Heart left ventricle (tissue), 16 donors: ENCODE measurements at regions not wholly inside any gene's neighbourhood (a gene's known extent, or its start where the extent isn't known, plus 50 kb on each side); places are given as distances from the start of the nearest gene placed in this dataset.

Experiments used
- ATAC-seq, 4 donors: fragments of 200-7000 bp; cut with Tn5 transposase; one replicate each; pipeline ENCODE4 v1.9.1; 2020 to 2022; ENCODE audit warnings: moderate library complexity in 4 of 4, mild to moderate bottlenecking in 3 of 4, moderate number of reproducible peaks in 1 of 4
- DNase-seq, 5 donors: peaks; one replicate each; pipeline ENCODE4 v3.0.0-alpha.2; 2020
- H3K27ac ChIP-seq, 12 donors: fragments of 200-600 bp; sonication (generic) in 4 of 12; one replicate each; pipeline versions ENCODE4 v1.5.0 to v1.8.0; 2016 to 2022; ENCODE audit warnings: mild to moderate bottlenecking in 2 of 12
- H3K27me3 ChIP-seq, 9 donors: fragments of 200-600 bp; sonication (generic) in 2 of 9; one replicate each; pipeline versions ENCODE4 v1.5.1 to v1.8.0; 2016 to 2022; ENCODE audit warnings: mild to moderate bottlenecking in 3 of 9
- H3K36me3 ChIP-seq, 9 donors: fragments of 200-600 bp; sonication (generic) in 2 of 9; one replicate each; pipeline versions ENCODE4 v1.5.0 to v1.8.0; 2018 to 2022; ENCODE audit warnings: mild to moderate bottlenecking in 2 of 9
- H3K4me1 ChIP-seq, 12 donors: fragments of 200-600 bp; sonication (generic) in 4 of 12; one replicate each; pipeline versions ENCODE4 v1.5.0 to v1.8.0; 2016 to 2022; ENCODE audit warnings: mild to moderate bottlenecking in 3 of 12
- H3K4me3 ChIP-seq, 12 donors: fragments of 200-600 bp; sonication (generic) in 4 of 12; one replicate each; pipeline versions ENCODE4 v1.5.0 to v1.8.0; 2017 to 2022; ENCODE audit warnings: mild to moderate bottlenecking in 9 of 12, moderate library complexity in 4 of 12
- H3K9me3 ChIP-seq, 12 donors: fragments of 200-600 bp; sonication (generic) in 4 of 12; one replicate each; pipeline versions ENCODE4 v1.5.0 to v1.8.0; 2016 to 2022; ENCODE audit warnings: mild to moderate bottlenecking in 1 of 12
- POLR2A ChIP-seq, 2 donors: fragments of 450-650 bp; IDR thresholded peaks; one replicate each; pipeline ENCODE4 v1.6.1; 2017; ENCODE audit warnings: antibody characterized with exemption in 2 of 2, mild to moderate bottlenecking in 2 of 2, moderate library complexity in 2 of 2
- WGBS, 4 donors: extraction: QIAGEN DNeasy Blood & Tissue Kit in 2 of 4; methylation state at CpG; one replicate each; pipeline versions ENCODE4 v1.1.5 to v1.1.7; 2013 to 2018; 5-methylcytosine and 5-hydroxymethylcytosine counted together
- intact Hi-C, 10 donors: fragments of 100-400 bp; cut with DNase I; formaldehyde crosslinking; loops; one replicate each; pipeline versions ENCODE4 v1.11.1 to v1.14.2; 2022
- TF ChIP-seq, protein P1 (sequence below), 12 donors: fragments of 200-600 bp; sonication (generic) in 4 of 12; IDR thresholded peaks; one replicate each; pipeline versions ENCODE4 v1.5.0 to v1.8.0; 2018 to 2022; ENCODE audit warnings: antibody characterized with exemption in 12 of 12, mild to moderate bottlenecking in 5 of 12
- donor health status: ischemic (EF 13 %, LVEDD 7.1; RV severe dilation, severe dysfunction).
- donor health status: healthy with polysubstance abuse.
- donor health status: DM: no; HTN: yes; CAD: no.
- donor health status: DM: no; HTN: no; CAD: no.
- donor health status: ischemic (EF 25% LVEDD 6.9; RV normal size, moderate dysfunction).
- donor health status: ischemic (EF 25% LVEDD 5.7; RV mildly dilated, moderate dysfunction).
- donor health status: healthy.
- donor health status: DM: yes; HTN: yes; CAD: no.
- donor health status: ischemic (EF 35%, LVEDD 5.7; RV mildly dilated, moderate dysfunction).
- donor health status: nonischemic (EF 11% LVEDD 7.7; RV severe dilation, severe dysfunction).
- donor health status: DM: yes; HTN: yes; CAD: no.
- donor health status: PGD.
- donor health status: ischemic (EF 29% LVEDD 5.4; RV normal size, mild dysfunction).
- donor health status: nonischemic (EF 23%, LVEDD 6.1; RV moderate dilation, normal function).

DNA sequence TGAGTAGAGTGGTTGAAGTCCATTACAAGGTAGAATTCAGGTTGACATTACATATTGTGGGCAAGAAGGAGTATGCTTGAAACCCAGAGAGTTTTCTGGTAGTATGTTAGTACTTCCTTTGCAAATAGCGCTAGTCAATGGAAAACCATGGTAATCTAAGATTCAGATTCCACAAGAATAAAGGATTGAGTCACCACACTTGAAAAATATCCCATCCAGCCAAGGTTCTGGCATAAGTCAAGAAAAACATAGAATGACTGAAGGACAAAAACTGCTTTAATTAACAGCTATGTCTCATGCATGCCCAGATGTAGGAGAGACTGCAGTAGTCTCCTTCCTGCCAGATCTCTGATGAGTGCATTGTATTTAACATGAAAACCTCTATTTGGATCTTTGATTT is 469.8 kb downstream of the BMP2 start:
- ATAC-seq (no peak), DNase-seq (no peak)
- Histone ChIP-seq H3K9me3 (peaks cover 0 to 12% (median 9%) of the 10 kb centered on the region in 12 donors), H3K4me1 (no peaks in the 10 kb centered on the region), H3K27ac (no peak overlapping the region), H3K27me3 (no peaks in the 10 kb centered on the region), H3K4me3 (no peak overlapping the region), H3K36me3 (no peaks in the 10 kb centered on the region)
- 73 to 93% (median 77%) methylated on average over 1 of the region's 1 CpG for WGBS, 4 donors
- intact Hi-C loops: no loop called here
- no peak for TF ChIP-seq POLR2A (IDR thresholded peaks at IDR 0.05)
- TF ChIP-seq, protein P1, sequence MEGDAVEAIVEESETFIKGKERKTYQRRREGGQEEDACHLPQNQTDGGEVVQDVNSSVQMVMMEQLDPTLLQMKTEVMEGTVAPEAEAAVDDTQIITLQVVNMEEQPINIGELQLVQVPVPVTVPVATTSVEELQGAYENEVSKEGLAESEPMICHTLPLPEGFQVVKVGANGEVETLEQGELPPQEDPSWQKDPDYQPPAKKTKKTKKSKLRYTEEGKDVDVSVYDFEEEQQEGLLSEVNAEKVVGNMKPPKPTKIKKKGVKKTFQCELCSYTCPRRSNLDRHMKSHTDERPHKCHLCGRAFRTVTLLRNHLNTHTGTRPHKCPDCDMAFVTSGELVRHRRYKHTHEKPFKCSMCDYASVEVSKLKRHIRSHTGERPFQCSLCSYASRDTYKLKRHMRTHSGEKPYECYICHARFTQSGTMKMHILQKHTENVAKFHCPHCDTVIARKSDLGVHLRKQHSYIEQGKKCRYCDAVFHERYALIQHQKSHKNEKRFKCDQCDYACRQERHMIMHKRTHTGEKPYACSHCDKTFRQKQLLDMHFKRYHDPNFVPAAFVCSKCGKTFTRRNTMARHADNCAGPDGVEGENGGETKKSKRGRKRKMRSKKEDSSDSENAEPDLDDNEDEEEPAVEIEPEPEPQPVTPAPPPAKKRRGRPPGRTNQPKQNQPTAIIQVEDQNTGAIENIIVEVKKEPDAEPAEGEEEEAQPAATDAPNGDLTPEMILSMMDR (IDR thresholded peaks at IDR 0.05): no peak

DNA sequence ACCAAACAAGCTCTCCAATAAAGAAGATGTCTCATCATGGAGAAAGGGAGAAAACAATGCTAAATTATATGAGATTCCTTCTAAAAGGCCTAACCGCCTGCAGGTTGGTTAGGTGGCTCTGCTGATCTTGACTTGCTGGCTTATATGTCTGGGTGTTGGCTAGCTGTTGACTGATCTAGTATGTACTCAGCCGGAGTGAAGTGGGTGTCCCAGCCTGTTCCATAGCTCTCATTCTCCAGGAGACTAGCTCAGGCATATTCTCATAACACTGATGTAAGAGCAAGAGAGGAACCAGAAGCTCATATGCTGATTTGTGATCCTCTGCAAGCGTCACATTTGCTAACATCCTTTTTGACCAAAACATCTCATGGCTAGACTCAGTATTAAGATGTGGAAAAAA is 473.0 kb downstream of the BMP2 start:
- ATAC-seq: peak; percentile 34 to 64 (median 54)

DNA sequence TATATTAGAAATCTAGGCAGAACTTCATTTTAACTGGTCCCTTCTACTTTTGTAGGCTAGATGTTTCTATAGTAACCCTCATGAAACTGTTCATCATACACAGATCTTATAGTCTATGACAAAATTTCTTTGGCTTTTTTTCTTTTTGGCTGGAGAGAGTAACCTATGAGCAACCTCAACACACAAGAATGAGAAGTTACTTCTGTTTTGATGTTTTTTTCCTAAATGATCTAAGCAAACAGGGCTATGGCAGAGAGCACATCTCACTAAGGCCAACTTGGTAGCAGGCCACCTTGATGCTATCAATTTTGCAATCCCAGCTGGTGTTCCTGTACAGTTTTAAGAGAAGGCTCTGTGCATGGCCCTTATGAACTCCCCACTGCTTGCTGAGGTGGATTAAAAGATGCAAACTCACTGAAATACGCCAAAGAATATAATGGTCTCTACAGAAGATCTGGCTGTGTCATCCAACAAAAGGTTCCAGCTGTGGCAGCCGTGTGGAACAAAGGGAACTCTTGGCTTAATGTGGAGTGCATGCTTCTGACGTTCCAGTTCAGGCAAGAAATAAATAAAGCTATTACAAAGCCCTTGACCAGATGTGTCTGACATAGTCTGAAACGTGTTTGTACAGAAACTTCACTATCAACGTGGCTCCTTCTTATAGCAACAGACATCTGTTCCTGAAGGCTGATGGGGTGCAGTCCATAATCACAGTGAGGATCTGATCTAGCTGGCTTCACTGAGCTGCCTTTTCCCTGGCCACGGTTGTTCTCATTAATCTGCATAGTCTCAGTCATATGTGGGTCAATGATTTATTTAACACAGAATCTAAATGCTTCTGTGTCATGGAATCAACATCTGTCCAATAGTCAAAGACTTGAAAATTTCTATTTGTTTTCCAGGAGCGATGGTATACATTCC is 481.1 kb downstream of the BMP2 start:
- 36 to 67% (median 46%) methylated on average over 7 of the region's 7 CpGs for WGBS, 4 donors
- Histone ChIP-seq H3K4me1 (peaks cover 0 to 11% (median 0%) of the 10 kb centered on the region in 12 donors), H3K36me3 (no peaks in the 10 kb centered on the region), H3K27ac (no peak overlapping the region), H3K27me3 (no peaks in the 10 kb centered on the region), H3K4me3 (no peak overlapping the region), H3K9me3 (no peaks in the 10 kb centered on the region)
- intact Hi-C loops: loop anchor here in 1 of 10 donors (10.0 kb wide), 1 partner anchor 114 kb away; no protein-coding TSS in a partner anchor
- DNase-seq: no peak
- TF ChIP-seq, protein P1 (IDR thresholded peaks at IDR 0.05): no peak
- TF ChIP-seq POLR2A (IDR thresholded peaks at IDR 0.05): no peak
- peak; percentile 73 to 76 (median 74) for ATAC-seq

More for the DNA sequence above, 473.0 kb downstream of the BMP2 start:
- intact Hi-C loops: loop anchor here in 1 of 10 donors (10.0 kb wide), 1 partner anchor 106 kb away; no protein-coding TSS in a partner anchor
- H3K4me1 ChIP-seq: no peaks in the 10 kb centered on the region
- DNase-seq: no peak
- H3K4me3 ChIP-seq: no peak overlapping the region
- TF ChIP-seq POLR2A (IDR thresholded peaks at IDR 0.05): no peak
- TF ChIP-seq, protein P1 (IDR thresholded peaks at IDR 0.05): no peak
- no peaks in the 10 kb centered on the region for H3K9me3 ChIP-seq
- WGBS, 4 donors: 84 to 92% (median 87%) methylated on average over 3 of the region's 3 CpGs
- H3K27me3 ChIP-seq: no peaks in the 10 kb centered on the region
- H3K27ac ChIP-seq: no peak overlapping the region
- no peaks in the 10 kb centered on the region for H3K36me3 ChIP-seq

DNA sequence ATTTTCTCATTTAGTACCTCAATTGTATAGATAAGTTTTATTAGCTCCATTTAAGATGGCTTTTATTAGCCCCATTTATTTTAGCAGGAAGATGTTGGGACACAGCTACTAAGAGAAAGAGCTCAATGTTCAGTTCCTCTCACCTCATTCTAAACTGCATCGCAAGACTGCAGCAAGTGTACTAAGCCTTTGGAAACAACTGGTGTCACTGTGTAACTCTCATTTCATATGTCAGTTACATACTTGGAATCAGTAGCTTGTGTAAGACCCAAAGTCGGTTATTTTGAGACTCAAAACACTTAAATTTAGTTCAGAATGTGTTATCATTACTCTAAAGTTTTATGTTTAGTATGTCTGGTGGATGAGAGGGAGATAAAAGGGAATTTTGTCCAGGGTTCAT is 482.9 kb downstream of the BMP2 start:
- ATAC-seq: no peak
- peaks cover 0 to 11% (median 0%) of the 10 kb centered on the region in 12 donors for H3K4me1 ChIP-seq
- H3K4me3 ChIP-seq: no peak overlapping the region
- no peaks in the 10 kb centered on the region for H3K27me3 ChIP-seq
- no peaks in the 10 kb centered on the region for H3K36me3 ChIP-seq
- DNase-seq: no peak
- TF ChIP-seq, protein P1 (IDR thresholded peaks at IDR 0.05): no peak
- no peak for TF ChIP-seq POLR2A (IDR thresholded peaks at IDR 0.05)
- intact Hi-C loops: loop anchor here in 2 of 10 donors (5.0 to 10.0 kb wide), 2 partner anchors 43 to 126 kb away; no protein-coding TSS in a partner anchor
- no peaks in the 10 kb centered on the region for H3K9me3 ChIP-seq
- WGBS, 4 donors: 64 to 75% (median 72%) methylated on average over 2 of the region's 2 CpGs
- no peak overlapping the region for H3K27ac ChIP-seq
